ENCODE measurements at regions not wholly inside any gene's neighbourhood (a gene's known extent, or its start where the extent isn't known, plus 50 kb on each side); places are given as distances from the start of the nearest gene placed in this dataset.

DNA sequence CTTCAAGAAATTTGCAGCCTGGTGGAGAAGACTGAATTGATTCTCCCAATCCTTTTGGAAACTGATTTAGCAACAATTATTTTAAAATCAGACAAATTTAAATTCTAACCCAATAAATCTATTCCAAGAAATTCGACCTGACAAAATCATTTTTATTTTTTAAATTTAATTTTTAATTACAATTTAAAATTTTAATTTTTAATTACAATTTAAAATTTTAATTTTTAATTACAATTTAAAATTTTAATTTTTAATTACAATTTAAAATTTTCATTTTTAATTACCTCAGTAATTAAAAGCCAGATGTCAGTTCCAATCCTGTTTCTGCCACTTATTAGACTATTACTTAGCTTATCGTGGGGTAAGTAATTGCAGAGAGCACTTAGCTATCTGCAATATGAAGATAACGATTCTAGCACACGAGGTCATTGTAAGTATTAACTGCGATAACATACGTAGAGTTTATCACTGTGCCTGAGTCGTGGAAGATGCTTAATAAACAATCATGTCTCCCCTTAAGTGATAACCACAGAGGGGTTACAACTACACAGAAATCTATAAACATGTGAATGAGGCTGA lies 346.4 kb upstream of the SLC24A2 start:
- H3K18ac ChIP-seq (ENCODE audit: low read length), result no peak overlapping the region
- H2AK5ac ChIP-seq (ENCODE audit: low read depth, low read length), result no peak overlapping the region
- H4K91ac ChIP-seq (ENCODE audit: low read depth, low read length, poor library complexity), result no peak overlapping the region
- no peak overlapping the region for H3K23ac ChIP-seq (ENCODE audit: low read depth, low read length, poor library complexity)
- WGBS, 2 donors (ENCODE audit: extremely low coverage in 2 of 2, insufficient read length in 2 of 2, insufficient replicate concordance in 1 of 2), result 100% methylated on average over 1 of the region's 7 CpGs; no CpG with 5 or more reads in 1 of the 2 donors
- H3K4ac ChIP-seq (ENCODE audit: low read length), result no peak overlapping the region
- H3K27ac ChIP-seq (replicated peaks; ENCODE audit: low read length), result no peak overlapping the region
- H3K14ac ChIP-seq (ENCODE audit: low read length), result no peak overlapping the region
- no peak overlapping the region for H2BK120ac ChIP-seq (ENCODE audit: low read depth, low read length)
- no peaks in the 10 kb centered on the region for H3K36me3 ChIP-seq (replicated peaks in 1 of 2; ENCODE audit: control insufficient read depth in 2 of 2, insufficient read depth in 2 of 2, low read length in 2 of 2)
- DNase-seq (ENCODE audit: low spot score), result no peak
- H2BK12ac ChIP-seq (ENCODE audit: low read length), result no peak overlapping the region
- no peak overlapping the region for H4K8ac ChIP-seq (ENCODE audit: low read depth, low read length)
- H3K4me1 ChIP-seq (ENCODE audit: control insufficient read depth in 2 of 2, insufficient read depth in 1 of 2, low read depth in 1 of 2, low read length in 2 of 2), result peaks cover 3 to 12% of the 10 kb centered on the region in 2 donors
- H2BK15ac ChIP-seq (ENCODE audit: low read length), result no peak overlapping the region
- H2AFZ ChIP-seq (ENCODE audit: low read length), result no peak overlapping the region
- no peak overlapping the region for H3K4me3 ChIP-seq (ENCODE audit: low read length in 2 of 2)
- H3K79me1 ChIP-seq (ENCODE audit: low read depth, low read length), result no peaks in the 10 kb centered on the region
- H3K9ac ChIP-seq (ENCODE audit: low read depth, low read length, poor library complexity), result no peak overlapping the region
- no peaks in the 10 kb centered on the region for H3K27me3 ChIP-seq (ENCODE audit: control insufficient read depth in 3 of 3, insufficient read depth in 3 of 3, low read depth in 1 of 3, low read length in 3 of 3)
- no peaks in the 10 kb centered on the region for H3K9me3 ChIP-seq (replicated peaks in 1 of 2; ENCODE audit: control insufficient read depth in 2 of 2, insufficient read depth in 1 of 2, low read depth in 1 of 2, low read length in 2 of 2)
- H2BK5ac ChIP-seq (ENCODE audit: low read length), result no peak overlapping the region
- no peak overlapping the region for H3K4me2 ChIP-seq (ENCODE audit: insufficient read depth, low read length, poor library complexity, severe bottlenecking)

DNA sequence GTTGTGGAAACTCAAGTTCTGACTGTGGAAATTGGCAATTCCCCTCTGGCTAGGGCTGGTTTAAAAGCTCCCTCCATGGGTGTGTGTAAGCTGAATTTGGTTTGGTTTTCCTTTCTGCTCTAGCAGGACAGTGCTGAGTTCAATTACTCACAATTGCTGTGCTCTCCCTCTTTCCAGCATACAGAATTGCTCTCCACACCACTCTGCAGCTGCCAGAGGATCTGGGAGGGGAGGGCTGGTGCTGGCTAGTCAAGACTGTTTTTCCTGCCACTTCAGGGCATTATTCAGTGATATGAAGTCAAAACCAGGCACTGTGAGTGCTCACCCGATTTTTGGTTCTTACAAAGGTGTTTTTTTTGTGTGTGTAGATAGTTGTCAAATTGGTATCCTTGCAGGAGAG lies 336.9 kb upstream of the SLC24A2 start:
- DNase-seq (ENCODE audit: low spot score), result no peak
- Histone ChIP-seq H2AK5ac (ENCODE audit: low read depth, low read length) (no peak overlapping the region), H3K79me1 (ENCODE audit: low read depth, low read length) (no peaks in the 10 kb centered on the region), H3K14ac (ENCODE audit: low read length) (no peak overlapping the region), H4K91ac (ENCODE audit: low read depth, low read length, poor library complexity) (no peak overlapping the region), H3K9ac (ENCODE audit: low read depth, low read length, poor library complexity) (no peak overlapping the region), H2BK5ac (ENCODE audit: low read length) (no peak overlapping the region), H3K27ac (replicated peaks; ENCODE audit: low read length) (no peak overlapping the region), H3K4me2 (ENCODE audit: insufficient read depth, low read length, poor library complexity, severe bottlenecking) (no peak overlapping the region), H3K23ac (ENCODE audit: low read depth, low read length, poor library complexity) (no peak overlapping the region), H3K18ac (ENCODE audit: low read length) (no peak overlapping the region), H4K8ac (ENCODE audit: low read depth, low read length) (no peak overlapping the region), H3K4ac (ENCODE audit: low read length) (no peak overlapping the region), H2BK15ac (ENCODE audit: low read length) (no peak overlapping the region), H3K36me3 (replicated peaks in 1 of 2; ENCODE audit: control insufficient read depth in 2 of 2, insufficient read depth in 2 of 2, low read length in 2 of 2) (no peaks in the 10 kb centered on the region), H3K4me1 (ENCODE audit: control insufficient read depth in 2 of 2, insufficient read depth in 1 of 2, low read depth in 1 of 2, low read length in 2 of 2) (peaks cover 0 to 4% of the 10 kb centered on the region in 2 donors), H3K9me3 (replicated peaks in 1 of 2; ENCODE audit: control insufficient read depth in 2 of 2, insufficient read depth in 1 of 2, low read depth in 1 of 2, low read length in 2 of 2) (no peaks in the 10 kb centered on the region), H3K4me3 (ENCODE audit: low read length in 2 of 2) (no peak overlapping the region), H2AFZ (ENCODE audit: low read length) (no peak overlapping the region), H3K27me3 (ENCODE audit: control insufficient read depth in 3 of 3, insufficient read depth in 3 of 3, low read depth in 1 of 3, low read length in 3 of 3) (no peaks in the 10 kb centered on the region), H2BK120ac (ENCODE audit: low read depth, low read length) (no peak overlapping the region), H2BK12ac (ENCODE audit: low read length) (no peak overlapping the region)
- no CpG with 5 or more reads among the region's 1 CpG for WGBS, 2 donors (ENCODE audit: extremely low coverage in 2 of 2, insufficient read length in 2 of 2, insufficient replicate concordance in 1 of 2)

DNA sequence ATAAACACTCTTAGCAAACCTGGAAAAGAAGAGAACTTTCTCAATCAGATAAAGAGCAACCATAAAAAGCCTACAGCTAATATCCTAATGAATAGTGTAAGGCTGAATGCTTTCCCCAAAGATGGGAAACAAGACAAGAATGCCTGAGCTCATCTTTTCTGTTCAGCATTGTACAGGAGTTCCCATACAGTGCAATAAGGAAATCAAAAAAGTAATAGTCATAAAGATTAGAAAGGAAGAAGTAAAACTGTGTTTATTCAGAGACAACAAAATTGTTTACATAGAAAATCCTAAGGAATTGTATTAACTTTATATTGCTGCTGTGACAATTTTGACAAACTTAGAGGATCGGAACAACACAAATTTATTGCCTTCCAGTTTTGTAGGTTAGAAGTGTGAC lies 330.7 kb upstream of the SLC24A2 start:
- H3K14ac ChIP-seq (ENCODE audit: low read length), result no peak overlapping the region
- H2BK5ac ChIP-seq (ENCODE audit: low read length), result no peak overlapping the region
- H2BK12ac ChIP-seq (ENCODE audit: low read length), result no peak overlapping the region
- DNase-seq (ENCODE audit: low spot score), result no peak
- no peak overlapping the region for H3K4ac ChIP-seq (ENCODE audit: low read length)
- no peak overlapping the region for H3K4me3 ChIP-seq (ENCODE audit: low read length in 2 of 2)
- no peak overlapping the region for H2AFZ ChIP-seq (ENCODE audit: low read length)
- H3K79me1 ChIP-seq (ENCODE audit: low read depth, low read length), result no peaks in the 10 kb centered on the region
- no peak overlapping the region for H3K4me2 ChIP-seq (ENCODE audit: insufficient read depth, low read length, poor library complexity, severe bottlenecking)
- no peak overlapping the region for H3K9ac ChIP-seq (ENCODE audit: low read depth, low read length, poor library complexity)
- H2AK5ac ChIP-seq (ENCODE audit: low read depth, low read length), result no peak overlapping the region
- no CpG with 5 or more reads among the region's 1 CpG for WGBS, 2 donors (ENCODE audit: extremely low coverage in 2 of 2, insufficient read length in 2 of 2, insufficient replicate concordance in 1 of 2)
- H3K4me1 ChIP-seq (ENCODE audit: control insufficient read depth in 2 of 2, insufficient read depth in 1 of 2, low read depth in 1 of 2, low read length in 2 of 2), result no peaks in the 10 kb centered on the region
- H3K18ac ChIP-seq (ENCODE audit: low read length), result no peak overlapping the region
- no peak overlapping the region for H2BK15ac ChIP-seq (ENCODE audit: low read length)
- H4K8ac ChIP-seq (ENCODE audit: low read depth, low read length), result no peak overlapping the region
- no peak overlapping the region for H4K91ac ChIP-seq (ENCODE audit: low read depth, low read length, poor library complexity)
- no peaks in the 10 kb centered on the region for H3K27me3 ChIP-seq (ENCODE audit: control insufficient read depth in 3 of 3, insufficient read depth in 3 of 3, low read depth in 1 of 3, low read length in 3 of 3)
- no peak overlapping the region for H3K23ac ChIP-seq (ENCODE audit: low read depth, low read length, poor library complexity)
- H3K9me3 ChIP-seq (replicated peaks in 1 of 2; ENCODE audit: control insufficient read depth in 2 of 2, insufficient read depth in 1 of 2, low read depth in 1 of 2, low read length in 2 of 2), result no peaks in the 10 kb centered on the region
- no peaks in the 10 kb centered on the region for H3K36me3 ChIP-seq (replicated peaks in 1 of 2; ENCODE audit: control insufficient read depth in 2 of 2, insufficient read depth in 2 of 2, low read length in 2 of 2)
- no peak overlapping the region for H2BK120ac ChIP-seq (ENCODE audit: low read depth, low read length)
- H3K27ac ChIP-seq (replicated peaks; ENCODE audit: low read length), result no peak overlapping the region

DNA sequence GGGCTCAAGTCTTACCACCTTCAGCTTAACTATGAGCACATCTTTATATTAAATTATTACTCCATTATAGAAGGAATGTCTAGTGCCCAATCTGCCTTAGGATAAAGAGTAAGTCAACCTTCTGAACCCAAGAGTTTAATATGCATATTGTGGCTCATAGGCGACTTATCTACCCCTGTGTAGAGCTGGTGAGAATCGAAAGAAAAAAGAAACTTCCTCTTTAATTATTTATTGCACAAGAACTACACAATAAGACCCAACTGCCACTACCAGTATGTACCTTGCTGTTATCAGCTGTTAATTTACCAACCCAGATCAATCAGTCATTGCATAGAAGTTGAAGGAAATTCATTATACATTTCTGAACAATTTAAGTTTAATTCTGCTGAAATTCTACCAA lies 329.1 kb upstream of the SLC24A2 start:
- no peak overlapping the region for H3K9ac ChIP-seq (ENCODE audit: low read depth, low read length, poor library complexity)
- H4K91ac ChIP-seq (ENCODE audit: low read depth, low read length, poor library complexity), result no peak overlapping the region
- no peak overlapping the region for H2BK15ac ChIP-seq (ENCODE audit: low read length)
- DNase-seq (ENCODE audit: low spot score), result no peak
- WGBS, 2 donors (ENCODE audit: extremely low coverage in 2 of 2, insufficient read length in 2 of 2, insufficient replicate concordance in 1 of 2), result no CpG with 5 or more reads among the region's 2 CpGs
- no peak overlapping the region for H3K23ac ChIP-seq (ENCODE audit: low read depth, low read length, poor library complexity)
- no peak overlapping the region for H2BK12ac ChIP-seq (ENCODE audit: low read length)
- no peaks in the 10 kb centered on the region for H3K36me3 ChIP-seq (replicated peaks in 1 of 2; ENCODE audit: control insufficient read depth in 2 of 2, insufficient read depth in 2 of 2, low read length in 2 of 2)
- H3K14ac ChIP-seq (ENCODE audit: low read length), result no peak overlapping the region
- H3K27ac ChIP-seq (replicated peaks; ENCODE audit: low read length), result no peak overlapping the region
- H3K4me1 ChIP-seq (ENCODE audit: control insufficient read depth in 2 of 2, insufficient read depth in 1 of 2, low read depth in 1 of 2, low read length in 2 of 2), result no peaks in the 10 kb centered on the region
- H3K27me3 ChIP-seq (ENCODE audit: control insufficient read depth in 3 of 3, insufficient read depth in 3 of 3, low read depth in 1 of 3, low read length in 3 of 3), result no peaks in the 10 kb centered on the region
- no peak overlapping the region for H2BK120ac ChIP-seq (ENCODE audit: low read depth, low read length)
- H3K4me3 ChIP-seq (ENCODE audit: low read length in 2 of 2), result no peak overlapping the region
- H2AK5ac ChIP-seq (ENCODE audit: low read depth, low read length), result no peak overlapping the region
- no peaks in the 10 kb centered on the region for H3K9me3 ChIP-seq (replicated peaks in 1 of 2; ENCODE audit: control insufficient read depth in 2 of 2, insufficient read depth in 1 of 2, low read depth in 1 of 2, low read length in 2 of 2)
- no peak overlapping the region for H3K4ac ChIP-seq (ENCODE audit: low read length)
- H3K18ac ChIP-seq (ENCODE audit: low read length), result no peak overlapping the region
- H2BK5ac ChIP-seq (ENCODE audit: low read length), result no peak overlapping the region
- H2AFZ ChIP-seq (ENCODE audit: low read length), result no peak overlapping the region
- H3K4me2 ChIP-seq (ENCODE audit: insufficient read depth, low read length, poor library complexity, severe bottlenecking), result no peak overlapping the region
- no peaks in the 10 kb centered on the region for H3K79me1 ChIP-seq (ENCODE audit: low read depth, low read length)
- H4K8ac ChIP-seq (ENCODE audit: low read depth, low read length), result no peak overlapping the region

Measured in neuronal stem cell (in vitro differentiated cells).